ENCODE measurements at regions not wholly inside any gene's neighbourhood (a gene's known extent, or its start where the extent isn't known, plus 50 kb on each side); places are given as distances from the start of the nearest gene placed in this dataset.

GRCh38 chr20:24365670-24366069, 103.8 kb upstream of the SYNDIG1 start:
- TF ChIP-seq, protein P1, sequence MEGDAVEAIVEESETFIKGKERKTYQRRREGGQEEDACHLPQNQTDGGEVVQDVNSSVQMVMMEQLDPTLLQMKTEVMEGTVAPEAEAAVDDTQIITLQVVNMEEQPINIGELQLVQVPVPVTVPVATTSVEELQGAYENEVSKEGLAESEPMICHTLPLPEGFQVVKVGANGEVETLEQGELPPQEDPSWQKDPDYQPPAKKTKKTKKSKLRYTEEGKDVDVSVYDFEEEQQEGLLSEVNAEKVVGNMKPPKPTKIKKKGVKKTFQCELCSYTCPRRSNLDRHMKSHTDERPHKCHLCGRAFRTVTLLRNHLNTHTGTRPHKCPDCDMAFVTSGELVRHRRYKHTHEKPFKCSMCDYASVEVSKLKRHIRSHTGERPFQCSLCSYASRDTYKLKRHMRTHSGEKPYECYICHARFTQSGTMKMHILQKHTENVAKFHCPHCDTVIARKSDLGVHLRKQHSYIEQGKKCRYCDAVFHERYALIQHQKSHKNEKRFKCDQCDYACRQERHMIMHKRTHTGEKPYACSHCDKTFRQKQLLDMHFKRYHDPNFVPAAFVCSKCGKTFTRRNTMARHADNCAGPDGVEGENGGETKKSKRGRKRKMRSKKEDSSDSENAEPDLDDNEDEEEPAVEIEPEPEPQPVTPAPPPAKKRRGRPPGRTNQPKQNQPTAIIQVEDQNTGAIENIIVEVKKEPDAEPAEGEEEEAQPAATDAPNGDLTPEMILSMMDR (conservative IDR thresholded peaks at IDR 0.05; ENCODE audit: low read depth, low read length) = no peak
- TF ChIP-seq EZH2 (IDR thresholded peaks at IDR 0.05; ENCODE audit: borderline replicate concordance, low read depth, low read length, poor library complexity, severe bottlenecking) = no peak

Data from A673 (cell line).